GM12801 (cell line): ENCODE measurements at regions not wholly inside any gene's neighbourhood (a gene's known extent, or its start where the extent isn't known, plus 50 kb on each side); places are given as distances from the start of the nearest gene placed in this dataset.

Experiments used
- TF ChIP-seq, protein P1 (sequence below): IDR thresholded peaks from one replicate; pipeline ENCODE4 v1.5.1; 2011; ENCODE audit warnings: control low read depth; ENCODE audit not compliant: insufficient read length; ENCODE audit errors: extremely low read depth

DNA sequence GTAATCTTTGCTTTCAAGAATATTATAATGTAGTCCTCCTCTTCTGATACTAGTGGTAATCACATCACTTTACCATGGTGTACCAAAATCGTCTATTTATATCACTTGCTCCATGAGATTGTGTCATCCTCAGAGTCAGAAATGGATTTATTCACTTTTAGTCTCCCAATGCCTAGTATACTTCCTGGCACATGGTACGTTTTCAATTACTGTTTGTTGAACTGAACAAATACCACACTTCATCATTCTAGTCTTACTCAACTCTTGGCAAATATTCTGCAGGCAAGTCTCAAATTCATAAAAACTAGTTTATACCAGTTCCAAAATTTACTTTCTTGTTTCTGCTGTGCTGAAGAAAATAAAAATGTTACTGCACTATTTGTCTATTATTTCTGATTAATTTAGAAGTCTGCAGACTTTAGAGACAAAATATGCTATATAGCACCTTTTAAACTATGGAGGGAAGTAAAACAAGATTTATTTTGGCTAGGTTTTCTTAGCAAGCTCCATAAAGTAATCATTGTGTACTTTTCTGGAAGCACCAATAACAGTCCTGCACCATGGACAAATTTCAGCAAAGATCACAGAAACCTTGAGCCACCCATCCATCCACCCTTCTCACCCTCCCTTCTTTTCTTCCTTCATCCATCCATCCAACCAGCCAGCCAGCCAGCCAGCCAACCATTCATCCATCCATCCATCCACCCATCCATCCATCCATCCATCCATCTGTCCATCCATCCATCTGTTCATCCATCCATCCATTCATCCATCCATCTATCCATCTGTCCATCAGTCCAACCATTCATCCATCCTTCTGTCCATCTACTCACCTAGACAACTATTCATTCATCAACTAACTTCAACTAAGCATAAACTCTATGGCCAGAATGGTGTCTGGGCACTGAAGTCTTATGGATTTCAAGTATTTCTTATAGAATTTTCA is 102.1 kb upstream of the STMND1 start:
- TF ChIP-seq, protein P1, sequence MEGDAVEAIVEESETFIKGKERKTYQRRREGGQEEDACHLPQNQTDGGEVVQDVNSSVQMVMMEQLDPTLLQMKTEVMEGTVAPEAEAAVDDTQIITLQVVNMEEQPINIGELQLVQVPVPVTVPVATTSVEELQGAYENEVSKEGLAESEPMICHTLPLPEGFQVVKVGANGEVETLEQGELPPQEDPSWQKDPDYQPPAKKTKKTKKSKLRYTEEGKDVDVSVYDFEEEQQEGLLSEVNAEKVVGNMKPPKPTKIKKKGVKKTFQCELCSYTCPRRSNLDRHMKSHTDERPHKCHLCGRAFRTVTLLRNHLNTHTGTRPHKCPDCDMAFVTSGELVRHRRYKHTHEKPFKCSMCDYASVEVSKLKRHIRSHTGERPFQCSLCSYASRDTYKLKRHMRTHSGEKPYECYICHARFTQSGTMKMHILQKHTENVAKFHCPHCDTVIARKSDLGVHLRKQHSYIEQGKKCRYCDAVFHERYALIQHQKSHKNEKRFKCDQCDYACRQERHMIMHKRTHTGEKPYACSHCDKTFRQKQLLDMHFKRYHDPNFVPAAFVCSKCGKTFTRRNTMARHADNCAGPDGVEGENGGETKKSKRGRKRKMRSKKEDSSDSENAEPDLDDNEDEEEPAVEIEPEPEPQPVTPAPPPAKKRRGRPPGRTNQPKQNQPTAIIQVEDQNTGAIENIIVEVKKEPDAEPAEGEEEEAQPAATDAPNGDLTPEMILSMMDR = no peak

DNA sequence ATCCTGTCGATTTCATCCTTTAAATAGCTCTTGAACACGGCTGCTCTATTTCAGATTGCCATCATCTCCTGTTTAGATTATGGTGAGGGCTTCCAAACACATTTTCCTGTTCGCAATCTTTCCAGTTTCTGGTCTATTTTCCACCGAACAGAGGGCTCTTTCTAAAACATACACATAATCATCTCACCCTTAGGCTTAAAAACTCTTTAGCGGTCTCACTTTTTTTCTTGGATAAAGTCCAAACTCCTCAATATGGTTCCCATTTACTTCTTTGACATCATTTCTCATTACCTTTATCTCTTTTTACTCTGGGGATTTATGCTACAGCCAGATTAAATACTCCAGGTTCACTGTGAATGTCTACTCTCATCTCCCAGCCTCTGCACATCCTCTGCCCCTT is 103.4 kb upstream of the STMND1 start:
- TF ChIP-seq, protein P1 = no peak

DNA sequence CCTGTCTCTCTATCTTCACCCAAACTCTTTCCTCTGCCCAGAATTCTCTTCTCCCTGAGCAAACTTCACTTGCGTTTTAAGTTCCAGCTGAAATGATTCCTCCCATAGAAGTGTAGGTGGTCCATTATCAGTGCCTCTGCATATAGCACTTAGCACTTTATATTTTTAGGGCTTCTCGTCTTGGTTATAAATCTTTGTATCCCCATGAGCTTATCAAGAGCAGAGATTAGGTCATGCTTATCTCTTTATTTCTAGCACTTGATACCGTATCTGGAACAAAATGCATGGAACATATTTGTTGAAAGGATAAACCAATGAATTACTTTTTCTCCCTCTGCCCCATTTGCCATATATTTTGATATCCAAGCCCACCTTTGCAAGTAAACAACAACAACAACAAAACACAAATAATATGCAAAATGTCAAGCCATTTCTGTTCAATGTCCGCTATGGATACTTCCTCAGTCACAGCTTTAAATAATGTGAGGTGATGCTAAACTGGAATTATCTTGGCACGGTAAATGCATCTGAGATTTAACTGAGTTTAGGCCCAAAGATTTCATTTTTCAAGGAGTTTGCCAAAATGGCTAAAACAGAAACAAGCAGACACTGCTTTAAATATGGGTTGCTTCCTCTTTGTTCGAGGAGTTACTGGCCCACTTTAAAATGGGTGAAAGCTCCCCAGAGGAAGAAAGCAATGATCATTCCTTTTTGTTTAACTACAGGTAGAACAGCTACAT is 106.2 kb upstream of the STMND1 start:
- TF ChIP-seq, protein P1 = no peak

DNA sequence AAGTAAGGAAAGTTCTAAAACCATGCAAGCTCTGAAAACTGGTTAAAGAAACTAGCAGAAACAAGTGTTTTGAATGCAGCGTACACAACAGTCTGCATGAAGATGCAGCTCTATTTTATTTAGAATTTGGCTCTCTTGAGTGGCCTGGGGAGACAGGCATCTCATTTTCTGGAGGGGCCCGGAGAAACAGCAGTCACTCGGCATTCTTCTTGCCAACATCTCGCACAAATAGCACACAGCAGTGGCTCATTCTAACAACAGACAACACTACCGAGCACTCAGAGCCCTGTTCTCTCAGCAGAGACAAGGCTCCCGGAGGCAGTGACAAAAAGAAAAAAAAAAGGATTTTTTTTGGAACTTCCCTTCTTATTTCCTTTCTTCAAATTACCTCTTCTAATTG is 108.5 kb upstream of the STMND1 start:
- TF ChIP-seq, protein P1 = no peak

DNA sequence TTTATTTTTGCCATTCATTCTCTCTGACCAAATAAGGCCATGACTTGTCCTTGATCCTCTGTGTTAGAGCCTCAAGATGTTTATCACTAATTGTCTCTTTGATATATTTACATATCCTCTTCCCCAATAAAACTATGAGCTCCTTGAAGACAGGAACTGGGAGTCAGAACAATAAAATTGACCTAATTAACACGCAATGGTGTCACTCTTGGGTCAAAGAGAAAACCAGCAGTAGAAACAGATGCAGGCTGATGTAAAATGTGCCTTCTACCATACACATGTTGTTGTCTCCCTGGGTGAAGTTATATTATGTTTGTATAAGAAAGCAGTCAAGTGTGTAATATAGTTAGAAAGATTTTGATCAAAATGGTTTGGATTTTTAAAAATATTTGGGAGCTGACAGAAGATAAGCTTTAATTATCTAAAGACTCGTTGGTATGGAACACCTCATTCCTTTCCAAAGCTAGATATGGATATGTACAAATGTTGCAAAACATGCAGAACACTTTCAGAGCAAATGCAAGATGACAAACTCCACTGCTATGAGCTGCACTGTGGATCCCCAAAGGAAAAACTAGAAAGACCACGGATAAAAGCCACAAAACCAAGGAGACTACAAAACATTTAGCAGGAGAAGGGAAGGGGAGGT is 109.7 kb upstream of the STMND1 start:
- TF ChIP-seq, protein P1 = no peak

DNA sequence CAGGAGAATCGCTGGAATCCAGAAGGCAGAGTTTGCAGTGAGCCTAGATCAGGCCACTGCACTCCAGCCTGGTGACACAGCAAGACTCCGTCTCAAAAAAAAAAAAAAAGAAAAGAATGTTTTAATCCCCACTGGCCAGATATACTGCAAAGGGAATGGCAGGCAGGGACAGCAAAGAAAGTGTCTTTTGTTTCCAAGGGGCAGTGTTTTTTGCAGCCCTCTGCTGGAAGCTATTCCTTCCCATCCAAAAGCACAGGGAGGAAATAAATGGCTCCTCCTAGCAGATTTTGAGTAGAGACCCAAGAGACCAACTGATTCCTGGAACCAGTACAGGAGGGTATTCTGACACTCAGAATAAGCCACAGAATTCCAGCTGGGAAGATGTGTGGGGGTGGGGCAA is 112.5 kb upstream of the STMND1 start:
- TF ChIP-seq, protein P1 = no peak

DNA sequence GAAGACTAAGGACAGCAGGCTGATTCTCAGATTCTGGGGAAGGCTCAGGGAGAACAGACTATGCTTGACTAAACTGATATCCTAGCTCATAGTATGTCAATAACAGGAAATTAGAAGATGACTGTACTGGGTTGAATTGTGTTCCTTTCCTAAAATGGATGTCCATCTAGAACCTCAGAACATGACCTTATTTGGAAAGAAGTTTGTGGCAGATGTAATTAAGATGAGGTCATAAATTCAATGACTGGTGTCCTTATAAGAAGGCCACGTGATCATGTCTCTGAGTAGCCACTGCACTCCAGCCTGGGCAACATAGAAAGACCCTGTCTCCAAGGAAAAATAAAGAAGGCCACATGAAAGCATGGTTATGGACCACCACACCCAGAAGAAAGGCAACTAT is 113.9 kb upstream of the STMND1 start:
- TF ChIP-seq, protein P1 = no peak
